HG02798 (cell line): ENCODE measurements at regions not wholly inside any gene's neighbourhood (a gene's known extent, or its start where the extent isn't known, plus 50 kb on each side); places are given as distances from the start of the nearest gene placed in this dataset.

Experiments
- ATAC-seq: cut with Tn5 transposase; IDR thresholded peaks from one replicate; pipeline ENCODE4 v1.9.1; 2021; ENCODE audit warnings: mild to moderate bottlenecking; ENCODE audit not compliant: unreplicated experiment, poor library complexity

DNA sequence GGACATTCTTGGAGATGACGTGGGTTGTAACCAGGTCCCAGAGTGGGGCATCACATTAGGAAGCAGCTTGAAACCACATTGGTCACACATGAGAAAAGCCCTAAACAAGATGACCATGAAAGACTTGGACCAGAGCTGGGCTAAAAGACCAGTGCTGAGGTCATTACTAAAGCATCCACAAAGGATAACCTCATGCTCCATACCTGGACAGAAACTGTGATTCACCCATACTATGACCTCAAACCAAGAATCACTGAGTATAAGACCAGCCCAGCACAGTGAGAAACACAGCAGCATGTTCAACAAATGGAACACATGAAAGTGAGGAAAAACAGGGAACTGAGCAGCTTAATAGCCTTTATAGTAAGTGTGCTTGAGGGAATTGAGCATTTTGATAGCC is 635.5 kb upstream of the NETO1 start:
- no peak for ATAC-seq

DNA sequence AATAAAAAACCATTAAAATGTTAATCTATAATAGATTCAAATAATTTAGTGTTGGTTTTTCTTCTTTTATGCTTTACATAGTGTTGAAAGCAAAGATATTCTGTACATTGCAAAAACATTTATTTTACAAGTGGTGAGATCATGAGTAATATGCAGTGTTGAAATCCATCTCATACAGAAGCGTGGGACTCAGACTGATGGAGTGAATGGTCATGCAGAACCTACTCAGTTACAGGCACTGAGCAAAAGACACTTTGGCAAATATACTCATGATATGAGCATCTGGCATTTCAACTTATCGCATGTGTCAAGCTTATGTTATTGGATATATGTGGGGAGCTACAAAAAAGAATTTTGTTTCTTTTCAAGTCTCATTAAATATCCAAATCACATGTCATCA is 620.2 kb upstream of the NETO1 start:
- no peak for ATAC-seq

DNA sequence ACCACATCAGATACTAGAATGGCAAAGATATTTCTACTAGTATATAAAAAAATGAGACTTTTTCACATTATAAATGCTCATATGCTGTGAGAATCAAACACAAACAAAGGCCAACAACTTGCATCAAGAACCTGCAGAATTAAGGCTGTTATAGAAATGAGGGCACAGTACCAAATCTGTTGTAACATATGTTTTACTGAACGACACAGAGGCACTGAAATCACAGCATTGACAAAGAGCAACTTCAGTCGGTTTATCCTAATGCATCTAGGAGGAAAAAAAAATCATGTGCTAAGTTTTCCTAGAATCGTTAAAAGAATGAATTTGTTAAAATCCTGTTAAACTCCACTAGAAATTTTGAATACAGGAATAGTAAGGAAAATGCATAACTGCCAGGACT is 617.4 kb upstream of the NETO1 start:
- ATAC-seq: no peak

DNA sequence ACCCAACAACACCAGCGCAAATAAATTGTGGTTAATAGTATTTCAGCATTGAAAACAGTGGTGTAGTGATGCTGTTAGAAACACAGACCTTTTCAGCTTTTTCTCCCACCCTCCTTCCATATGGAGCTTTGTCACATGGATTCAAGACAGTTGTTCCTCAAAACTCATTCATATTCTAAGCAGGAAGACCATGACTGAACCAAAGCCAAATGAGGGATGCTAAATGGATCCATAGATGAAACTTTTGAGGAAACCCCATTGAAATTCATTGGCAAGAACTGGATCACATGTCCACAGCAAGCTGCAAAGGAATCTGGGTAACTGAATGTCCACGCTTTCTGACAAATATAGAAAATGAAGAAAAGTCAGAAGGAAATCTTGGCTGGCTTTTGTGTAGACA is 615.1 kb upstream of the NETO1 start:
- no peak for ATAC-seq

DNA sequence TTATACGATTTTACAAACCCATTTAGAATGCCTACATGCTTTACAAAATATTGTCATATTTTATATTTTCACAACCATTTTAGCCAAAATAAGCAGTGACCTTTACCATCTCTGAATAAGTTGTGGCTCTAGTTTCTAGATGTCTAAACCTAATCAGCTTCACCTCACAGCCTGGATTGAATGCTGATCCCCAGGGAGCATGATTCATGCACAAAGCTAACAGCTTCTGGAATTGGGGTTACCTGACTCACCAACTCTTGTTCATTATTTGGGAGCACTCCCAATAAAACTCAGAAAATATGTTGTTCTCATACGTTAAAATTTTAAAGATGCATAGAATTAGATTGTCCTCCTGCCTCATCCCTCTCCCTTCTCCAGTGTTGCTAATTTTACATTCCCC is 611.7 kb upstream of the NETO1 start:
- no peak for ATAC-seq

DNA sequence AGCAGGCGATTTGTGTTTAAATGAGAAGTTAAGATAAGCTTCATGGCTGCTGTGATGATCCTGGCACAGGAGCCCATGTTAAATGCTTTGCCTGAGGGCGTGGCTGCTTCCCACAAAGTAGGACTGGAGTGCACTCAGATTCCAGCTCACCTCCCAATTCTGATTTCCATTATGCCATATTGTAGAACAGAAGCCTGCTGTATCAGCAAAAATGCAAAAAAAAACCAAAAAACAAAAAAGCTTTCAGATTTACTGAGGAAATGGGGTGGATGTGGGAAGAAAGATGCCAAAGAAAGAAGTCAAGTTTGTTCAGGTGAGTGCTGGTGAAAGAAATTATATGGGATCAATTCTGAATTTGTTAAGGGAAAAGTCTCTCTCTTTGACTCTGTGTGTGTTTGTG is 610.4 kb upstream of the NETO1 start:
- ATAC-seq: no peak

DNA sequence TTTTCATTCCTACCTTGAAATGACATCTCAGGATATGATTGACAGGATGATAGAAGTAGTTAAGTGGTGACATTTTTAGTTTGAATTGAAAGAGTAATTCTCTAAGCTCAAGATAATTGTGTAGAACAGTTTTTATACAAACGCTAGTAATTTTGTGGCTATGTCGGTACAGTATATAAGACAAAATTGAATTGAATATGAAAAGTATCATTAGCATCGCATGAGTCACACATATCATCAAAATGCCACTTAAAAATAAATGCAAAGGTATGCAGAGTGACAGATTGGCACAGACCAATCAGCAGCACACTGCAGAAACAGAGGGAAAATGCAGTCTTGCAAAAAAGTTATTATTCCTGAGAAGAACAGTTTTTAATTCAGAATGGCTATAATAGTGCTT is 608.2 kb upstream of the NETO1 start:
- ATAC-seq: no peak

DNA sequence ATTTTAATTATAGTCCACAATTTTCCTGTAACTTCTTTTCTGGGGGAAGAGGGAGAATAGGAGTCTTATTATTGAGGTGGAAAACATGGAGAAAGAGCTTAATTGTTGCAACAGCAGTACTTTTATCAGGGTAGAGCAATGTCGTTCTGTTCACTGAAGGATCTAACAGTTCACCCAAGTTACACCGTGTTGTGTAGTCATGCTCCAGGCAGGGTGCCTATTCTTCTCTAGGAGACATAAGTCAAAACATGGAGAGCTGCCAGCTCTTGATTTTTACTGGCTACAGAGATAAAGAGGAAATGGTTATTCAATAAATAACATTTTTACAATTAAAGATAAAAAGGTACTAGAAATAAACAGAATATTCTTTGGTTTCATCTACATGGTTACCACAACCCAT is 594.3 kb upstream of the NETO1 start:
- ATAC-seq: no peak

DNA sequence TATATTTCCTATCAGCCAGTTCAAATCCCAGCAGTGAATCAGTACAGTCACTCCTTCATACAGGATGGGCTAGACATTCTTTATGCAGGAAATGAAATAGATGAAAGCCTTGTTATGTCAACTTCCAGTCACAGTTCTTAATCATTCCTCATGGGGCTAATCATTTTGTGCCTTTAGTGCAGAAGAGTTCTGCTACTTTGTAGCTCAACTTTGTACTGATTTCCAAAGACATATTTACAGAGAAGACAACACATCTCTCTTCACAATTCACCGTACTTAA is 593.9 kb upstream of the NETO1 start:
- no peak for ATAC-seq

DNA sequence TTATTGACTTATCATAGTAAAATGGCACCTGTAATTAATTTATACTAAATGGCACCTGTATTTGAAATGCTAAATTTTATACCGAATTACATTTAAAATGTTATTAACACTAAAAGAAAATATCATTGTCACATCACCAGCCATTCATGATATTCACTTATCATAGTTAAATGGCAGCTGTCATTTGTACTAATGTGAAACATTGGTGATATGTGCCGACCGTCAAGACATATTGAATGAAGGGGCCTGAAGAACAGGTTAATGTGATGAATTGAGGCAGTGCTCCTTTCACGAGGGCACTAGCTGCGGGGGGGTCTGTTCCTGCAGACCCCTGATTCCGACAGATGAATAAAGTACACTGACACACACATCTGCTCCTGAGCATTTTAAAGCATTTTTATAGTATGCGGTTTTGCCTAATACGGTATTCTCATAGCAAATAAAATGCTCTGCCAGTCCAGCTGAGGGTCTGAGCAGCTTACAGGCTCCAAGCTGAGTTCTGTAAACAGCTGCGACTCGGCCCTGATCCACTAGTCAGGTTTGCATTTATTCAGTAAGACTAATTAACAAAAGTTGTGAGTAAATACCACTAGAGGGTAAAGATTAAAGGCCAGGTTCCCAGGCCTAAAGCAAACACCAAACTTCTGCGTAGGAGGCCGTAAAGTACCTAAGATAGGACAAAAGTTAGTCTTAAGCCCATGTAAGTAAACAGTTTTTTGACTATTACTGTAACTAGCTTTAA is 593.4 kb upstream of the NETO1 start:
- ATAC-seq: no peak

DNA sequence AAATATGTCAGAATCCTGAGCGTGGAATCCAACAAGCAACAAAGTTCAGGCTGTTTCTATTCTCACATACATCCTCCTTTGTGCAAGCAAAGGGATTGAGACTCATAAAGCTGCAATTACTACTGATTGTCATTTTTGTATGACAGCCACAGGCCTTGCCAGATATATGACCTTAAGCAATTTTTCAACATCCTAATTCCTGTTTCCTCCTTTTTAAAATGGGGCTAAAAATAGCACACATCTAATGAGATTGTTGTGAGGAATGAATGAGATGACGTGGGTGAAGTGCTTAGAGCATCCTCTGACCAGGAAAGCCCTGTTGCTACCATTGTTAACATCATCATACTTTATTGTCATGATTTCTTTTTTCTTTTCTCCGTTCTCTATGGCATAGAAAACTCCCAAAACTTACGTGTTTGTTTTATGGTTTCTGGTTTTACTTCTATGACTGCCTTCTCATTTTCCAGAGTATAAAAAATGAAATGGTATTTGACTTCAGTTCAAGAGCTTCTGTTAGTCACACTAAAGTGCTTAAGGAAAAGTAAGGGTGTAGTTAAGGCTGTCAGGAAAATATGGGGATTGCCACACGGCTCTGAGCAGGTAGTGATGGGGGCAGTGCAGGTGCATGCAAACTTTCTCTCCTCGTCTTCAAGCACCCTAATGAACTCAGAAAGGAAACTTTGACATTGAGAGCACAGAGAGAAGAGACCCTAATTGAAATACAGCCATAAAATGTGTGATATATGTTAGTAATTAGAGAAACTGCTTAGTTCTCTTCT is 590.6 kb upstream of the NETO1 start:
- no peak for ATAC-seq

DNA sequence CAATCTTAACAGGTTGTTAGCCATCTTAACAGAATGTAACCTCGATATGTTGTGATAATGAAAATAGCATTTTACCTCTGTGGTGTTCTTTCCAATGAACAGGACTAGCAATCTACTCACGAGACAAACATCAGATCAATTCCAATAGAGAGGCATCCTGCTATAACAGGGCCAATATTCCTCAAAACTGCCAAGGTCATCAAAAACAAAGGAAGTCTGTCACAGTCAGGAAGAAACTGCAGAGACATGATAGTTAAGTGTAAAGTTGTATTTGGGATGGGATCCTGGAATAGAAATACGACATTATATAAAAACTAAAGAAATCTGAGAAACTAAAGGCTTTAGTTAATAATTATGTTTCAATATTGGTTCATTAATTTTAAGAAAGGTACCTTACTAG is 588.9 kb upstream of the NETO1 start:
- ATAC-seq: no peak

DNA sequence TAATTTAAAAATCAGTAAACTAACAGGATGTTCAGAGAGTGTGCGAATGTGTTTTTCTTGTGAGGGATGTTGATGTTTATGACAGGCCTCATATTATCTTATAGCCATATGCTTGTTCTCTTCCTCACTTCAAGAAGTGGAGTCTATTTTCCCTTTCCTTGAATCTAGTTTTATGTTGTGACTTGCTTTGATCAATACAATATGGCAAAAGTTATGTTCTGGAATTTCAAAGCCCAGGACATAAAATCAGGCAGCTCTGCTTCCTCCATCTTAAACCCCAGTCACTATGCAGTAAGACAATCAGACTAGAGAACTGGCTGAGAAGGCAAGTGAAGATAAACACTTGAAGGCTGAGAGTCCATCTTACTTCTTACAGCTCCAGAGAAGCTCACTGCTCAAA is 585.1 kb upstream of the NETO1 start:
- no peak for ATAC-seq

DNA sequence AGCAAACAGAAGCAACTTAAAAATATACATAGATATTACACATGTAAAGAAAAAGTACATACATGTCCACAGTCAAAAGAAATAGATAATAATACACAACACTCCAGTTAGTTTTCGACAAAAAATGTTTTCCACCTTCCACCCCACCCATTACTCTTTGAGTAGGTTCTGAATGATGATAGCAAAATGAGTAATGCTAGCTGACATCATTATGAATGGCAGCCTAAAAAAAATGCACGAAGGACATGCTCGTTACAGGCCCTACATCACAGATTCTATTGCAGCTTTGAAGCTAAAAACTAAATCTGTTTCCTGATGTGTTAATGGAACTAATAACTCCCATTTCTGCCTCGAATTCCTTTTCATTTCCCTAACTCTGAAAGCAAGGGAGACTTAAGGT is 578.7 kb upstream of the NETO1 start:
- ATAC-seq: no peak

DNA sequence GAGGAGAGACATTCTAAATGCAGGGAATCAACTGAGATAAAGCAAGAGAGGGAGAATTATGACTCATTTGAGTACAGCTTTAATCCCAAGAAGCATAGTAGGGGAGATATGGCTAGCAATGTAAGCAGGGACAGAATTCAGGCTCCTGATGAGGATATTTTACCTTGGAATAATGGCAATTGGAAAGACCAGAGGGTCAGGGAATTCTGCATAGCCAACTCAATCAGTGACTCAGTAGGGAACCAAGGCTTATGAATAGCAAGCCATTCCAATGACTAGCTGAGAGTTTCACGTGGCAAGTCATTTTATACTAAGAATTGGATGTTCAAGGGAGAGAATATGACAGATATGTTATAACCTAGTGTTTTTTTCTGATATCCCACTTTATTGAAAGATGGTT is 563.8 kb upstream of the NETO1 start:
- no peak for ATAC-seq

DNA sequence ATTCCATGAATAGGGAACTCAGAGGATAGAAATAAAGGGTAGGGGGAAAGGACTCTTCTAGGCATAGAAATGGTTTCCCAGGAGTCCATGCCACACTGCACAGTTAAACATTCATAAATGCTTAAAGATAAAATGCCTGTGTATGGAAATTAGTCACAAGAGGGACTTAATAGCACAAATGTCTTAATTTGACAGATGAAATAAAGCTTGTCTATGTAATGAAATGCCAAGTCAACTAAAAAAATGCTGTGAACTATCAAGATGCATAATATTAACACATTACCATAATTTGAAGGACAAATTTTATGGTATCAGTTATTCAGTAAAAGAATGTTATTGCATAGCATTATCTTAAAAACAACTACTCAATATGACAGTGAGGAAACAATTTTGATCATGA is 553.2 kb upstream of the NETO1 start:
- no peak for ATAC-seq

DNA sequence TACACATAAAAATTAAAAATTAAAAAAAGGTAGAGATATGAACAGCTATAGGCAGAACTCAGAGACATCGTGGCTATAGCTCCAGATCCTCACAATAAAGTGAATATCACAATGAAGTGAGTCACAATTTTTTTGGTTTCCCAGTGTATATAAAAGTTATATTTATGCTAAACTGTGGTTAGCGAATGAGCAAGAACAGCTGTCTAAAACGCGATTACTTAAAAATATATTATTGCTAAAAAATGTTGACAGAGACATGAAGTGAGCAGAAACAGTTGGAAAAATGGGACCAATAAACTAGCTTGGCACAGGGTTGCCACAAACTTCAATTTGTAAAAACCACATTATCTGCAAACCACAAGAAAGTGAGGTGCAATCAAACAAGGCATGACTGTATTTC is 551.7 kb upstream of the NETO1 start:
- ATAC-seq: no peak

DNA sequence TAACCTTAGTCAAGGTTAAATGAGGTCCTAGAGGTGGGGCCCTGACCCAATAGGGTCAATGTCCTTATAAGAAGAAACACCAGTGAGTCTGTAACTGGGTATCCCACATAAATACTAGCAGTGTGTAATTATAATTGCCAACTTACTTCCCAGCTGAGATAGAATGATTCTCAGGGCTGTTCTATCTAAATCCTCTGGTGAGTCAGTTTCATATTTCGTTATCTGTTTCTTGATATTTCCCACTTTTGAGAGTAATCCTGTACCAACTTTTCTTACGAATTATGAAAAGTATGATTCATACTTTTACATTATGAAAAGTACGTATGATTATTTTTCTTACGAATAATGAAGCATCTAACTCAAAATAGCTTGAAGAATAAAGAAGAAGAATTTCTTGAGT is 546.8 kb upstream of the NETO1 start:
- ATAC-seq: no peak

DNA sequence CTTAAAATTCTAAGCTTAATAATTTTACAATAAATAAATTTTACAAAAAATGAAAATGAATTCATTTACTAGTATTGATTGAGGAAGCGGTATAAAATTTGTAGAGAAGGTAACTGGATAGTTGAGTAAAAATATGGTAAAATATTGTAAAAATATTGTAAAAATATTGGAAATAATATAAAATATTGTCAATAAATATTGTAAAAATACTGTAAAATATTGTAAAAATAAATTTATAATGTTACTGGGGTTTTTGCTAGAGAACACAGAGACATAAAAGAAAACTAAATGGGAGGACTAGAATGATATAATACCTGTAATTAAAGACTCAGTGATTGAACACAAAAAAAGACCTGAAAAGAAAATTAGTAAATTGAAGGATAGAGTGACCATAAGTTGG is 546.3 kb upstream of the NETO1 start:
- no peak for ATAC-seq

DNA sequence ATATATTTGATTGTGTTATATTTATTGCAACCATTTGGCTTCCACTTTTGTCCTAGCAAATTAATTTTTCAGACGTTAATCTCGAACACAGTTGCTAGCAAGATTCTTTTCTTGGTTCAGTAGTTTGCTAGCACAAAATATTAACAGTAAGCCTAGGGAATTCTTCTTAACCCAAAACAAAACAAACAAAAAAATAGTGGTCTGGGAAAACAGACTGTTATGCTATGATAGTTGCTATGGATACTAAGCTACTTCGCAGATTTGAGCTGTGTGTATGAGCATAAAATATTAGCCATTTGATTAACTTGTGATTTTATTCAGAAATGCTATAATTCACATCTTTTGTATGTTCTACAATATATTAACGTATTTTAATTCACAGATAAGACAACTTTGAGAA is 541.5 kb upstream of the NETO1 start:
- ATAC-seq: no peak

DNA sequence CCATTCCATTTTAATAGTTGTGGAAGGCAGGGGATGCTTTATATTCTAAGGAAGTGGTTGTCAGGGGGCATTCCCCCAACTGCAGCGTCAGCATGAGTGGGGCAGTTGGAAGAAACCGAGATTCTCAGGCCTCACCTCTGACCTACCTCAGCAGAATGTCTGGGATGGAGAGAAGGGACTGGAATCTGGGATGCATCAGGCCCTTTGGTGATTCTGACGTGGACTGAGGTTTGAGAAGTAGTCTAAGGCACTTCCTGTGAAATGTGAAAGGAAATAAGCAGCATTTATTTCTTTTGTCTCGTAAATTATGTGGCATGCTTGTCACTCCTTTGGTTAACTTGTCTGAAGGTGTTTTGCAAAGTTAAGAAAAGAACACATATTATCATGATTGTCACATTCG is 540.7 kb upstream of the NETO1 start:
- no peak for ATAC-seq

DNA sequence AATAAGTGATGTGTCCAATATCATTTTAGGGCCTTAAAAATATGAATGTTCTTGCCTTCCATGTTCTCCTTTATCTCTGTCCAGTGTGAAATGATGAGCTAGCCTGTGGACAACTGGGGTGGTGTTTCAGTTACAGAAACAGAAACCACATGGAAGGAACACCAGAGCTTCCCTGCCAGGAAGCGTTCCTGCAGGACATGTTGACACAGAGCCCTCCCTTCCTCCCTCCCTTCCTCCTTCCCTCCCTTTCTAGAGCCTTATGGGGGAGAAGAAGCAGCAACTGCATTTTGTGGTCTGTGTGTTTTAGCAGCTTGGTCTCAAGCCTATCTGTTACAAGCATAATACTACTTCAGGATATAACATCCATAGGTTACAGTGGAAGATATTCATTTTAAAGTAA is 539.7 kb upstream of the NETO1 start:
- ATAC-seq: no peak
